ENCODE measurements at regions not wholly inside any gene's neighbourhood (a gene's known extent, or its start where the extent isn't known, plus 50 kb on each side); places are given as distances from the start of the nearest gene placed in this dataset.

DNA sequence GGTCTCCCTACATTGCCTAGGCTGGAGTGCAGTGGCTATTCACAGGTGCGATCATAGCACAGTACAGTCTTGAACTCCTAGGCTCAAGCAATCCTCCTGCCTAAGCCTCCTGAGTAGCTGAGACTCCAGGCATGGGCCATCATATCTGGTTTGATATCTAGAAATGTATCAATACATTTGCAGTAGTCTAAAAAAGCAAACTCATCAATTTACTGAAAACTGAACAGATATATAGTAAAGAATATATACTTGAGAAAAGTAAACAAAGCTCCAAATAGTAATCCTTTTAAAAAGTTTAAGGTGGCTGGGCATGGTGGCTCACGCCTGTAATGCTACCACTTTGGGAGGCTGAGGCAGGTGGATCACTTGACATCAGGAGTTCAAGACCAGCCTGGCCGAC is 57.1 kb upstream of the KMT2C start:
- TF ChIP-seq, protein P1, sequence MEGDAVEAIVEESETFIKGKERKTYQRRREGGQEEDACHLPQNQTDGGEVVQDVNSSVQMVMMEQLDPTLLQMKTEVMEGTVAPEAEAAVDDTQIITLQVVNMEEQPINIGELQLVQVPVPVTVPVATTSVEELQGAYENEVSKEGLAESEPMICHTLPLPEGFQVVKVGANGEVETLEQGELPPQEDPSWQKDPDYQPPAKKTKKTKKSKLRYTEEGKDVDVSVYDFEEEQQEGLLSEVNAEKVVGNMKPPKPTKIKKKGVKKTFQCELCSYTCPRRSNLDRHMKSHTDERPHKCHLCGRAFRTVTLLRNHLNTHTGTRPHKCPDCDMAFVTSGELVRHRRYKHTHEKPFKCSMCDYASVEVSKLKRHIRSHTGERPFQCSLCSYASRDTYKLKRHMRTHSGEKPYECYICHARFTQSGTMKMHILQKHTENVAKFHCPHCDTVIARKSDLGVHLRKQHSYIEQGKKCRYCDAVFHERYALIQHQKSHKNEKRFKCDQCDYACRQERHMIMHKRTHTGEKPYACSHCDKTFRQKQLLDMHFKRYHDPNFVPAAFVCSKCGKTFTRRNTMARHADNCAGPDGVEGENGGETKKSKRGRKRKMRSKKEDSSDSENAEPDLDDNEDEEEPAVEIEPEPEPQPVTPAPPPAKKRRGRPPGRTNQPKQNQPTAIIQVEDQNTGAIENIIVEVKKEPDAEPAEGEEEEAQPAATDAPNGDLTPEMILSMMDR (IDR thresholded peaks at IDR 0.05; ENCODE audit: low read depth, low read length) = no peak
- Histone ChIP-seq H3K27me3 (ENCODE audit: insufficient read depth, low read depth, severe bottlenecking) (no peaks in the 10 kb centered on the region), H3K9me3 (ENCODE audit: severe bottlenecking) (no peaks in the 10 kb centered on the region), H3K4me3 (ENCODE audit: low read depth, low read length) (no peak overlapping the region), H3K36me3 (no peaks in the 10 kb centered on the region), H3K27ac (no peak overlapping the region)
- no peak for DNase-seq

DNA sequence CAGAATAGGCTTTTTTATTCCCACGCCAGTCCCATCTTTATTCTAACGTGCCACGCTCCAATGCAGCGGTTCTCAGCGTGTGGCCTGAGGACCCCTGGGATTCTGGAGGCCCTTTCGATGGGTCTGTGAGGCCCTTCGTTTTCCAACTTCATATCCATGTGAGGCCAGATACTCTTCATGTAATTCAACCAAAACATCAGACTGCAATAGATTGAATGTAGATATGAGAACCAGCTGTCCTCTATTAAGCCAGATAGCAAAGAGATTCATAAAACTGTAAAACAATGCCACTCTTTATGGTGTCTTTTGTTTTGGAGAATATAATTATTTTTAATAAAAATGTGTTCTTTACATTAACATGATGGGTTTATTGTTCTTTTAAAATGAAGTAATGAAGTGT is 53.2 kb upstream of the KMT2C start:
- TF ChIP-seq, protein P1 (IDR thresholded peaks at IDR 0.05; ENCODE audit: low read depth, low read length) = no peak
- Histone ChIP-seq H3K36me3 (no peaks in the 10 kb centered on the region), H3K27me3 (ENCODE audit: insufficient read depth, low read depth, severe bottlenecking) (no peaks in the 10 kb centered on the region), H3K9me3 (ENCODE audit: severe bottlenecking) (no peaks in the 10 kb centered on the region), H3K27ac (no peak overlapping the region), H3K4me3 (ENCODE audit: low read depth, low read length) (no peak overlapping the region)
- no peak for DNase-seq

DNA sequence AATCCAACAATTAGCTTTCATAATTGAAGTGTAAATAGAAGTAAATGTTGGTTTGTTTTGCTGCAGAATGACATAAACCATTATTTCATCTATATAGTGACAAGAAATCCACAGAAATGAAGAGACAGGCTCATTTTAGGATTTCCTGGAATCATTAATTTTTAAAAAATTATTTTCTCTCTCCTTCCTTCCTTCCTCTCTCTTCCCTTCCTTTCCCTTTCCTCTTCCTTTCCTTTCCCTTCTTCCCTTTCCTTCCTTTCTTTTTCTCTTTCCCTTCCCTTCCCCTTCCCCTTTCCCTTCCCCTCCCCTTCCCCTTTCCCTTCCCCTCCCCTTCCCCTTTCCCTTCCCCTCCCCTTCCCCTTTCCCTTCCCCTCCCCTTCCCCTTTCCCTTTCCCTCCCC is 51.2 kb upstream of the KMT2C start:
- H3K36me3 ChIP-seq = no peaks in the 10 kb centered on the region
- DNase-seq = no peak
- TF ChIP-seq, protein P1 (IDR thresholded peaks at IDR 0.05; ENCODE audit: low read depth, low read length) = no peak
- H3K4me3 ChIP-seq (ENCODE audit: low read depth, low read length) = no peak overlapping the region
- H3K27me3 ChIP-seq (ENCODE audit: insufficient read depth, low read depth, severe bottlenecking) = no peaks in the 10 kb centered on the region
- H3K27ac ChIP-seq = no peak overlapping the region
- H3K9me3 ChIP-seq (ENCODE audit: severe bottlenecking) = no peaks in the 10 kb centered on the region

DNA sequence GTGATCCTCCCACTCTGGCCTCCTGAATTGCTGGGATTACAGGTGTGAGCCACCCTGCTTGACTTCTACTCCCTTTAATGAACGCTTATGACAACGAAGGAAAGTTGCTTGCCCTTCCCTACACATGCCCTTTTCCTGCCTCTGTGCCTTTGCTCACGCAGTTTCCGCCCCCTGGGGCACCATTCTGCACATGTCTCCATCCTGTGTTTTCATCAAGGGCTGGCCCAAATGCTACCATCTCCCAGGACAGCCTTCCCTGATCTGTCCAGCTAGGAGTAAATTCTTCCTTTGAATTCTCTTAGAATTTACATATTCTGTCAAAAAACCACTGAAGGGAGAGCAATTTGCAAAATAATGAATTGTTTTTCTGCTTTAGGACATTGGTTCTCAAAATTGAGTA is 50.0 kb upstream of the KMT2C start:
- H3K4me3 ChIP-seq (ENCODE audit: low read depth, low read length) = no peak overlapping the region
- no peaks in the 10 kb centered on the region for H3K27me3 ChIP-seq (ENCODE audit: insufficient read depth, low read depth, severe bottlenecking)
- no peak for DNase-seq
- H3K9me3 ChIP-seq (ENCODE audit: severe bottlenecking) = no peaks in the 10 kb centered on the region
- H3K36me3 ChIP-seq = no peaks in the 10 kb centered on the region
- TF ChIP-seq, protein P1 (IDR thresholded peaks at IDR 0.05; ENCODE audit: low read depth, low read length) = no peak
- H3K27ac ChIP-seq = no peak overlapping the region

Data from WERI-Rb-1 (cell line).